Activated CD4-positive, alpha-beta T cell treated with anti-CD3 and anti-CD28 coated beads, Interleukin-2, amount 10 ng/mL, durations not matched to agents 24 days and 14 days (primary cell): ENCODE measurements at regions not wholly inside any gene's neighbourhood (a gene's known extent, or its start where the extent isn't known, plus 50 kb on each side); places are given as distances from the start of the nearest gene placed in this dataset.

Source experiments
- DNase-seq: peaks from one replicate; pipeline ENCODE4 v3.0.0; 2022
- H3K27ac Mint-ChIP-seq: one replicate; pipeline ENCODE4 v1.8.0; 2022; ENCODE audit warnings: mild to moderate bottlenecking, mixed read lengths
- H3K27me3 Mint-ChIP-seq: one replicate; pipeline ENCODE4 v1.8.0; 2022; ENCODE audit warnings: mixed read lengths
- H3K36me3 Mint-ChIP-seq: one replicate; pipeline ENCODE4 v1.8.0; 2022; ENCODE audit warnings: low read depth, mild to moderate bottlenecking, mixed read lengths
- H3K4me1 Mint-ChIP-seq: one replicate; pipeline ENCODE4 v1.8.0; 2021; ENCODE audit warnings: mixed read lengths
- H3K4me3 Mint-ChIP-seq: one replicate; pipeline ENCODE4 v1.8.0; 2022; ENCODE audit warnings: mild to moderate bottlenecking, moderate library complexity, mixed read lengths
- H3K9me3 Mint-ChIP-seq: one replicate; pipeline ENCODE4 v1.8.0; 2021; ENCODE audit warnings: mixed read lengths
- intact Hi-C: fragments of 100-400 bp; cut with micrococcal nuclease; formaldehyde crosslinking; loops from one replicate; pipeline ENCODE4 v1.15.1; 2023

DNA sequence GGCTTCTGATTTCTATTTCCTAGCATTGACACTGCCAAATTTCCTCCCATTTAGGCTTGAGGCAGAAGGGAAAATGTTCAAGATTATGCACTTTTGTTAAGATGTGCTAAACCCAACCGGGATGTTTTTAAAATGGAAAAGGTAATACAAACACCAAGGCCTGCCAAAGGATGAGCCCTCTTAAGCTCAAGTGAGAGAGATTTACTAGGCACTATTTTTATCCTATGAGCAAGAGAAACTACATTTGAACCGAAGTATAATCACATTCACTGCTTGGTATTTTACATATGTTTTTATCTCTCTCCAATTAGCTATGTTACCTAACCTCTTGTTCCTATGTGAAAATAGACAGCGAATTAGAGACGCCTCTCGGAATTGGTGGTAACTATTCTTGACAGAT is 295.8 kb downstream of the GABRB3 start:
- intact Hi-C loops = no loop called here
- no peaks in the 10 kb centered on the region for H3K27me3 Mint-ChIP-seq
- H3K4me1 Mint-ChIP-seq = no peaks in the 10 kb centered on the region
- no peak overlapping the region for H3K27ac Mint-ChIP-seq
- H3K36me3 Mint-ChIP-seq = no peaks in the 10 kb centered on the region
- no peak for DNase-seq
- H3K4me3 Mint-ChIP-seq = no peak overlapping the region
- H3K9me3 Mint-ChIP-seq = peaks cover 21% of the 10 kb centered on the region

GRCh38 chr15:26475554-26475953 is 297.3 kb downstream of the GABRB3 start:
- no peaks in the 10 kb centered on the region for H3K4me1 Mint-ChIP-seq
- no peak for DNase-seq
- no peaks in the 10 kb centered on the region for H3K27me3 Mint-ChIP-seq
- H3K27ac Mint-ChIP-seq = no peak overlapping the region
- H3K9me3 Mint-ChIP-seq = peaks cover 17% of the 10 kb centered on the region
- no peaks in the 10 kb centered on the region for H3K36me3 Mint-ChIP-seq
- no peak overlapping the region for H3K4me3 Mint-ChIP-seq
- intact Hi-C loops = no loop called here

GRCh38 chr15:26472661-26473060 is 300.2 kb downstream of the GABRB3 start:
- no peaks in the 10 kb centered on the region for H3K4me1 Mint-ChIP-seq
- intact Hi-C loops = no loop called here
- H3K27ac Mint-ChIP-seq = no peak overlapping the region
- DNase-seq = no peak
- no peaks in the 10 kb centered on the region for H3K36me3 Mint-ChIP-seq
- no peaks in the 10 kb centered on the region for H3K27me3 Mint-ChIP-seq
- peaks cover 27% of the 10 kb centered on the region for H3K9me3 Mint-ChIP-seq
- H3K4me3 Mint-ChIP-seq = no peak overlapping the region

DNA sequence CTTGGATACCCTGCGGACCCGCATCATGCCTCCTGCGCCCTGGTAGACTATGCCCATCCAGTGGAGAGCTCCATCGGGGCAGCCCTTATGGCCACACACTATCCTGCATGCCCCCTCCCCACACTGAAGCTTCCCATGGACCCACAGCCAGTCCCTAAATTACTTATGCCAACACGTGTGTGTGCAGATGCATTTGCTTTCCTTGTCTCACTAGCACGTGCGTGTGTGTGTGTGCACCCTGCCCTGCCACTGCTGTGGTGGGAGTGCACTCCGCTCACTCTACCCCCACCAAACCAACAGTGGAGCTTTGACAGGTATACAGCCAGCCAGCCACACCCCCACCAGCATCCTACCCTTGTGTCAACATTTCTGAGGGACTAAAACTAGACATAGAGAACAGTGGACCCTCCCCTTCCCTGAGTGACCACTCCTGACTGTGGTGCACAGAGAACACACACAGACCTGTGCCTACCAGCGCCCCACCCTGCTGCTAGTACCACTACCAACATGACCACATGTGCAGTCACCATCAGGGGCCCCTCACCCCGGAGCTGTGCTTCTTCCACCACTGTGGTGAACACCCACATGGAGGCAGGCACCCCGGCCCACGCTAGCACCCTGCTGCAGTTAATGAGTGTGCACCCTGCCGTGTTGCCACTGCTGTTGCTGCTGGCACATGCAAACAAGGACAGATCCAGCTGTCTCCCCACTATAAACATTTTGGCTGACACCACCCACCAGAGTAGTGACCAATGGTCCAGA is 310.8 kb downstream of the GABRB3 start:
- intact Hi-C loops = no loop called here
- no peak overlapping the region for H3K27ac Mint-ChIP-seq
- H3K27me3 Mint-ChIP-seq = no peaks in the 10 kb centered on the region
- H3K36me3 Mint-ChIP-seq = no peaks in the 10 kb centered on the region
- no peak overlapping the region for H3K4me3 Mint-ChIP-seq
- H3K9me3 Mint-ChIP-seq = peaks cover 30% of the 10 kb centered on the region
- DNase-seq = no peak
- no peaks in the 10 kb centered on the region for H3K4me1 Mint-ChIP-seq

GRCh38 chr15:26460165-26460564 is 312.7 kb downstream of the GABRB3 start:
- peaks cover 24% of the 10 kb centered on the region for H3K9me3 Mint-ChIP-seq
- no peak overlapping the region for H3K4me3 Mint-ChIP-seq
- no peaks in the 10 kb centered on the region for H3K36me3 Mint-ChIP-seq
- no peaks in the 10 kb centered on the region for H3K27me3 Mint-ChIP-seq
- no peak overlapping the region for H3K27ac Mint-ChIP-seq
- no peak for DNase-seq
- intact Hi-C loops = no loop called here
- H3K4me1 Mint-ChIP-seq = no peaks in the 10 kb centered on the region

DNA sequence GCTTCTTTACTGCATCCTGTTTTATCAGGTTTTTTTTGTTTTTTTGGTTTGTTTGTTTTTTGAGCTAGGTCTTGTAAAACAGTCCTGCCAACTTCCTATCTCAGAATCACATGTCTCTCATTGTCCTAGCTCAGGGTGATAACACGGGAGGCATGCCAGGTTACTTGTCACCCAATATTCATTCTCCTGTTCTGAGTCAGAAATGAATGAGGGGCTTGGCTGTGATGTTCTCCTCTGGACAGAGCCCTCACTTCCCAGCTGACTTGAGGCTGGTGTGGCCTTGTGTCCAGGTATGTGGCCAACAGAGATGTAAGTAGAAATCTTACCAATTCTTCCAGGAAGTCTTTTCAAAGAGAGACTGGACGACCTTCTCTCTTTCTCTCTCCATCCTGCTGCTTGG is 317.0 kb downstream of the GABRB3 start:
- H3K4me1 Mint-ChIP-seq = no peaks in the 10 kb centered on the region
- H3K27ac Mint-ChIP-seq = no peak overlapping the region
- no peaks in the 10 kb centered on the region for H3K27me3 Mint-ChIP-seq
- DNase-seq = no peak
- no peaks in the 10 kb centered on the region for H3K36me3 Mint-ChIP-seq
- no peak overlapping the region for H3K4me3 Mint-ChIP-seq
- intact Hi-C loops = no loop called here
- peaks cover 27% of the 10 kb centered on the region for H3K9me3 Mint-ChIP-seq

DNA sequence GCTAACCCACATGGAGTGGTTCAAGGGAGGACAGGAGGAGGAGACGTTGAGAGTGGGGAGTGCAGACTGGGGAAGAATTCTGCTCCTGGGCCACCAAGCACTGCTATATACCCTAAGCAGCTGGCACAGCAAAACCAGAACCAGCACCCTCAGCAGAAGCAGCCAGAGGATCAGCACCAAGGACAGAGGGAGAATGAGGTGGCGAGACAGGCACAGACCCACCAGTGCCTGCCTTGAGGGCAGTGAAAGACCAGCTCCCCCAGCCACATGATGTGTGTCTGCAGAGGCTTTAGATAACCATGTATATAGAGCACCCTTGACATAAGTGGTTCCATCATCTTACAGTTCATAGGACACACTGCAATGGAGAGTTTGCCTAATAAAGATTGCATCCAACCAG is 319.0 kb downstream of the GABRB3 start:
- Mint-ChIP-seq H3K9me3 (peaks cover 25% of the 10 kb centered on the region), H3K27ac (no peak overlapping the region), H3K4me1 (no peaks in the 10 kb centered on the region), H3K27me3 (no peaks in the 10 kb centered on the region), H3K4me3 (no peak overlapping the region), H3K36me3 (no peaks in the 10 kb centered on the region)
- DNase-seq = no peak
- intact Hi-C loops = no loop called here

DNA sequence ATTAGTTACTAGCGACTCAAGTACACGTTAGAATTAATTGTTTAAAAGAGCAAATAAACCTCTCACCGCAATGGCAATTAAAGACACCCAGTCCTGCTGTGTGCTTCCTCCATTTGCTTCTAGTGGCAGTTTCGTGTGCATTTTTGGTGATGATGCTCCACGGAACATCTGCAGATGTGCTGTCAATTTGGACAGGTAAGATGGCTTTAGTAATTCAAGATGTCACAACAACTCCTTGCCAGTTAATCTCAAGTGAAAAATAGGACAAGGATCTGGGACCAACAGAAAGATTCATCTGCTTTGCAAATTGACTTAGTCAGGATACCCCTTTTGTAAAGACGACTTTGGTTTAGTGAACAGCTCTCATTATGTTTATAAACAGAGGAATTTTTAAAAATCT is 320.9 kb downstream of the GABRB3 start:
- Mint-ChIP-seq H3K4me3 (no peak overlapping the region), H3K36me3 (no peaks in the 10 kb centered on the region), H3K27me3 (no peaks in the 10 kb centered on the region), H3K4me1 (no peaks in the 10 kb centered on the region), H3K27ac (no peak overlapping the region), H3K9me3 (peaks cover 22% of the 10 kb centered on the region)
- intact Hi-C loops = no loop called here
- no peak for DNase-seq

- no peaks in the 10 kb centered on the region for H3K36me3 Mint-ChIP-seq
- H3K4me3 Mint-ChIP-seq = no peak overlapping the region
- peaks cover 10% of the 10 kb centered on the region for H3K9me3 Mint-ChIP-seq
- H3K4me1 Mint-ChIP-seq = no peaks in the 10 kb centered on the region
- intact Hi-C loops = no loop called here
- DNase-seq = no peak
- no peak overlapping the region for H3K27ac Mint-ChIP-seq
- no peaks in the 10 kb centered on the region for H3K27me3 Mint-ChIP-seq
Observed at GRCh38 chr15:26449291-26449690, 323.6 kb downstream of the GABRB3 start.

DNA sequence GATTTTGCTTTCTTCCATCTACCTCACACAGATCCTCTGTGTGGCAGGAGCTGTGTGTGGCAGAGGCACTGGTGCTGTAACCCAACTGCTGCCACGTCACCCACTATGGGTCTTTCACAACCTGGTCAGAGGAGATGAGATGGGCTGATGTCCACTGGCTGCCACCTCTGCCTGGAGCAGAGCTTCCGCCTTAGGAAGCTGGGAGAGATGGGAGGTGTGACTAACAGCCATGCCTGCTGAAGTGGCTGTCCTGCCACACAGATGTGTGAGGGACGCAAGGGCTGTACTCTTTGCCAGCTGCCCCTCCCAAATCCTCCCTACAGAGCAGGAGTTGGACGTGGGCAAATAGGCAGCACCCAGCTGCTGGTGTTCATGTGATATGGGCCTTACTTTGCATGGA is 329.5 kb downstream of the GABRB3 start:
- Mint-ChIP-seq H3K36me3 (no peaks in the 10 kb centered on the region), H3K4me3 (no peak overlapping the region), H3K9me3 (peaks cover 17% of the 10 kb centered on the region), H3K27ac (no peak overlapping the region), H3K4me1 (no peaks in the 10 kb centered on the region), H3K27me3 (no peaks in the 10 kb centered on the region)
- intact Hi-C loops = no loop called here
- DNase-seq = no peak

GRCh38 chr15:26442680-26443079 is 330.2 kb downstream of the GABRB3 start:
- DNase-seq = no peak
- H3K9me3 Mint-ChIP-seq = peaks cover 18% of the 10 kb centered on the region
- H3K27ac Mint-ChIP-seq = no peak overlapping the region
- intact Hi-C loops = no loop called here
- no peaks in the 10 kb centered on the region for H3K36me3 Mint-ChIP-seq
- H3K4me3 Mint-ChIP-seq = no peak overlapping the region
- H3K4me1 Mint-ChIP-seq = no peaks in the 10 kb centered on the region
- no peaks in the 10 kb centered on the region for H3K27me3 Mint-ChIP-seq

GRCh38 chr15:26439681-26440080 is 333.2 kb downstream of the GABRB3 start:
- no peaks in the 10 kb centered on the region for H3K36me3 Mint-ChIP-seq
- peaks cover 18% of the 10 kb centered on the region for H3K9me3 Mint-ChIP-seq
- no peak overlapping the region for H3K4me3 Mint-ChIP-seq
- intact Hi-C loops = no loop called here
- no peaks in the 10 kb centered on the region for H3K27me3 Mint-ChIP-seq
- H3K4me1 Mint-ChIP-seq = no peaks in the 10 kb centered on the region
- H3K27ac Mint-ChIP-seq = no peak overlapping the region
- no peak for DNase-seq

DNA sequence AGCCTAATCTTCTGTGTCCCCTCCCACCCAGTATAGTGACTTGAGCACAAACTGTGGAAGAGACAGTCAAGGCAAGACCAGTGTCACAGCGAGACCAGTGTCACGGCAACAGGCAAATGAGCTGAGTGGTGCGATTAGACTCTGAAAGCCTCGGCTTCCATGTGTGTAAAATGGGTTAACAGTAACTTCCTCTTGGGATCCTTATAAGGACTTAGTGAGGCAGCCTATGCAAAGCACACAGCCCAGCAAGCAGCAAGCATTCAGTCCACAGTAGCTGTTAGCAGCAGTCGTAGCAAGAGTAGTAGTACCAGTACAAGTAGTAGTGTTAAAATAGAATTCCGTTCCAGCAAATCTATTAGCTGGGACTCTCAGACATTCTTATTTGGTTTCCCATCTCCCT is 334.1 kb downstream of the GABRB3 start:
- Mint-ChIP-seq H3K4me1 (no peaks in the 10 kb centered on the region), H3K4me3 (no peak overlapping the region), H3K27ac (no peak overlapping the region), H3K36me3 (no peaks in the 10 kb centered on the region), H3K9me3 (peaks cover 20% of the 10 kb centered on the region), H3K27me3 (no peaks in the 10 kb centered on the region)
- no peak for DNase-seq
- intact Hi-C loops = no loop called here

DNA sequence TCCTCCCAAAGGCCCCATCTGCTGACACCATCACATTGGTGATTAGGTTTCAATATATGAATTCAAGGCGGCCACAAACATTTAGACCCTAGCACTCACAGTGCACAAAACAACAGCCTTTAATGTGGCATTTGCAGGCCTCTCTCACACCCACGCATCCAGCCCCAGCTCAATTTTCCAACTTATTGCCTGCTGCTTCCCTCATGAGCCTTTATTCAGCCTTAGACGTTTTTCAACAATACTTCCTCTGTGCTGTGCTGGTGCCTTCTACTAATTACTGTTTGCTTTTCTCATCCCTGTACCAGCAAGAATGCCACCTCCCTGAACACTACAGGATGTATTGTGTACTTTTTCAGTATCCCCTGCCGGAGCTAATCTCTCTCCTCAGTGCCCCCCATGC is 334.6 kb downstream of the GABRB3 start:
- intact Hi-C loops = no loop called here
- Mint-ChIP-seq H3K4me3 (no peak overlapping the region), H3K36me3 (no peaks in the 10 kb centered on the region), H3K27me3 (no peaks in the 10 kb centered on the region), H3K9me3 (peaks cover 20% of the 10 kb centered on the region), H3K4me1 (no peaks in the 10 kb centered on the region), H3K27ac (no peak overlapping the region)
- DNase-seq = no peak

DNA sequence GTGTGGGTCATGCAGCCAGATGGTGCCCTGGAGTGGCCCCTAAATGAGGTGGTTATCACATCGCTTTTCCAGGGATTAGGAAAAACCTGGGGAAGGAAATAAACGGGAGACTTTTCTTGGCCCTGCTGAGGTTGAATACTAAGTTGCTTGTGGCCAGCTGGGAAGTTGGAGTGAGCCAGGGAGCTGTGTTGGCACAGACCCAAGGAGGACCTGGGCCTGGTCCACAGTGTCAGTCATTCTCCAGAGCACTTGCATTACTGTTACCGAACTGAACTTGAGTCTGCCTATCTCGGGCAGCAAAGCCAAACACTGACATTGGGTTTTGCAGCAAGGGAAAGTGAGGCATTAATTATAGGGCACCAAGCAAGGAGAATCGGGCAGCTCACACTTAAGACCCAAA is 339.0 kb downstream of the GABRB3 start:
- Mint-ChIP-seq H3K4me1 (no peaks in the 10 kb centered on the region), H3K4me3 (no peak overlapping the region), H3K9me3 (peaks cover 10% of the 10 kb centered on the region), H3K27me3 (no peaks in the 10 kb centered on the region), H3K36me3 (no peaks in the 10 kb centered on the region), H3K27ac (no peak overlapping the region)
- DNase-seq = no peak
- intact Hi-C loops = no loop called here
